Liver (tissue), 8 donors: ENCODE measurements at regions not wholly inside any gene's neighbourhood (a gene's known extent, or its start where the extent isn't known, plus 50 kb on each side); places are given as distances from the start of the nearest gene placed in this dataset.

Experiments
- DNase-seq: peaks from one replicate; pipeline ENCODE4 v3.0.0-alpha.2; 2017; ENCODE audit warnings: low spot score
- H3K27ac ChIP-seq, 2 donors: one replicate each; pipeline ENCODE4 v1.7.0; 2013; ENCODE audit warnings: inconsistent platforms in 2 of 2, low read length in 2 of 2, control low read depth in 1 of 2, low read depth in 1 of 2, mild to moderate bottlenecking in 1 of 2
- H3K27me3 ChIP-seq, 4 donors: one replicate each; pipeline versions ENCODE4 v1.6.1 to v1.7.0; 2013; ENCODE audit warnings: low read length in 3 of 4, inconsistent platforms in 1 of 4, mild to moderate bottlenecking in 1 of 4, moderate library complexity in 1 of 4; ENCODE audit not compliant: control insufficient read depth in 4 of 4, insufficient read depth in 4 of 4
- H3K36me3 ChIP-seq, 4 donors: one replicate each; pipeline versions ENCODE4 v1.6.1 to v1.7.0; 2013; ENCODE audit warnings: low read length in 3 of 4, mild to moderate bottlenecking in 3 of 4, low read depth in 1 of 4, moderate library complexity in 1 of 4; ENCODE audit not compliant: control insufficient read depth in 4 of 4, insufficient read depth in 3 of 4
- H3K4me1 ChIP-seq, 4 donors: one replicate each; pipeline versions ENCODE4 v1.6.1 to v1.7.0; 2013; ENCODE audit warnings: low read length in 3 of 4, mild to moderate bottlenecking in 3 of 4, moderate library complexity in 1 of 4; ENCODE audit not compliant: control insufficient read depth in 4 of 4, insufficient read depth in 4 of 4
- H3K4me3 ChIP-seq, 3 donors: one replicate each; pipeline versions ENCODE4 v1.6.1 to v1.7.0; 2013; ENCODE audit warnings: low read length in 3 of 3, control low read depth in 1 of 3, low read depth in 1 of 3, mild to moderate bottlenecking in 1 of 3
- H3K9ac ChIP-seq, 2 donors: one replicate each; pipeline ENCODE4 v1.7.0; 2013; ENCODE audit warnings: low read length in 2 of 2, mild to moderate bottlenecking in 2 of 2, moderate library complexity in 2 of 2, control low read depth in 1 of 2, low read depth in 1 of 2
- H3K9me3 ChIP-seq, 4 donors: one replicate each; pipeline versions ENCODE4 v1.6.1 to v1.7.0; 2013; ENCODE audit warnings: low read length in 3 of 4; ENCODE audit not compliant: control insufficient read depth in 4 of 4
- ATF3 ChIP-seq: IDR thresholded peaks from 2 replicates; pipeline ENCODE4 v1.6.1; 2016; ENCODE audit warnings: antibody characterized with exemption
- CTCF ChIP-seq: fragments of 150-350 bp; IDR thresholded peaks from 2 replicates; pipeline ENCODE4 v1.5.1; 2017; ENCODE audit warnings: improper control_type of control experiment, low read depth, low read length; ENCODE audit not compliant: missing input control
- FOXA2 ChIP-seq: IDR thresholded peaks from 2 replicates; pipeline ENCODE4 v1.6.1; 2016; ENCODE audit warnings: antibody characterized with exemption
- HNF4A ChIP-seq, 2 donors: conservative IDR thresholded peaks; 2 replicates each; pipeline ENCODE4 v1.6.1; 2016; ENCODE audit warnings: antibody characterized with exemption in 2 of 2, mild to moderate bottlenecking in 2 of 2
- HNF4G ChIP-seq: IDR thresholded peaks from 2 replicates; pipeline ENCODE4 v1.6.1; 2016; ENCODE audit warnings: antibody characterized with exemption
- JUND ChIP-seq, 2 donors: IDR thresholded peaks; 2 replicates each; pipeline ENCODE4 v1.6.1; 2016; ENCODE audit warnings: antibody characterized with exemption in 2 of 2
- NR2F2 ChIP-seq: IDR thresholded peaks from 2 replicates; pipeline ENCODE4 v1.6.1; 2016; ENCODE audit warnings: antibody characterized with exemption
- RAD21 ChIP-seq, 2 donors: IDR thresholded peaks; 2 replicates each; pipeline ENCODE4 v1.6.1; 2016; ENCODE audit warnings: antibody characterized with exemption in 2 of 2, mild to moderate bottlenecking in 2 of 2
- REST ChIP-seq: IDR thresholded peaks from 2 replicates; pipeline ENCODE4 v1.6.1; 2016; ENCODE audit warnings: antibody characterized with exemption, mild to moderate bottlenecking
- RXRA ChIP-seq, 2 donors: IDR thresholded peaks; 2 replicates each; pipeline ENCODE4 v1.6.1; 2017 to 2018; ENCODE audit warnings: antibody characterized with exemption in 2 of 2, mild to moderate bottlenecking in 1 of 2
- SP1 ChIP-seq: IDR thresholded peaks from 2 replicates; pipeline ENCODE4 v1.6.1; 2018; ENCODE audit warnings: antibody characterized with exemption, mild to moderate bottlenecking
- TAF1 ChIP-seq: conservative IDR thresholded peaks from 2 replicates; pipeline ENCODE4 v1.6.1; 2016; ENCODE audit warnings: antibody characterized with exemption, mild to moderate bottlenecking
- ZBTB33 ChIP-seq: IDR thresholded peaks from 2 replicates; pipeline ENCODE4 v1.6.1; 2016; ENCODE audit warnings: antibody characterized with exemption
- WGBS: extraction: QIAGEN DNeasy Blood & Tissue Kit; methylation state at CpG from one replicate; pipeline ENCODE4 v1.1.7; 2013; 5-methylcytosine and 5-hydroxymethylcytosine counted together
- donor health status: healthy.
- donor health status: healthy.
- donor health status: healthy.
- donor health status: healthy.
- donor health status: healthy.

GRCh38 chr1:112267206-112267605 is 128.8 kb upstream of the CTTNBP2NL start:
- Histone ChIP-seq H3K27ac (no peak overlapping the region), H3K4me1 (no peaks in the 10 kb centered on the region), H3K9me3 (no peaks in the 10 kb centered on the region), H3K27me3 (no peaks in the 10 kb centered on the region), H3K9ac (no peak overlapping the region), H3K4me3 (no peak overlapping the region), H3K36me3 (no peaks in the 10 kb centered on the region)
- WGBS, result 91% methylated on average over 1 of the region's 1 CpG
- TF ChIP-seq TAF1, result no peak
- TF ChIP-seq ATF3, result no peak
- no peak for TF ChIP-seq HNF4A (conservative IDR thresholded peaks at IDR 0.05)
- TF ChIP-seq NR2F2, result no peak
- TF ChIP-seq REST, result no peak
- no peak for TF ChIP-seq ZBTB33
- no peak for TF ChIP-seq SP1
- TF ChIP-seq RAD21 (IDR thresholded peaks at IDR 0.05), result no peak
- no peak for TF ChIP-seq JUND (IDR thresholded peaks at IDR 0.05)
- no peak for DNase-seq

GRCh38 chr1:112267929-112268328 is 128.1 kb upstream of the CTTNBP2NL start:
- Histone ChIP-seq H3K4me1 (no peaks in the 10 kb centered on the region), H3K9ac (no peak overlapping the region), H3K36me3 (no peaks in the 10 kb centered on the region), H3K27me3 (no peaks in the 10 kb centered on the region), H3K27ac (peak overlapping the region in 1 of 2 donors; percentile 28), H3K9me3 (no peaks in the 10 kb centered on the region), H3K4me3 (no peak overlapping the region)
- TF ChIP-seq FOXA2 (no peak), CTCF (no peak), NR2F2 (peak; percentile 96), HNF4G (no peak), REST (no peak), SP1 (no peak), RXRA (IDR thresholded peaks at IDR 0.05) (peak; percentile 42 to 61)
- DNase-seq, result no peak
